ENCODE measurements at regions not wholly inside any gene's neighbourhood (a gene's known extent, or its start where the extent isn't known, plus 50 kb on each side); places are given as distances from the start of the nearest gene placed in this dataset.

DNA sequence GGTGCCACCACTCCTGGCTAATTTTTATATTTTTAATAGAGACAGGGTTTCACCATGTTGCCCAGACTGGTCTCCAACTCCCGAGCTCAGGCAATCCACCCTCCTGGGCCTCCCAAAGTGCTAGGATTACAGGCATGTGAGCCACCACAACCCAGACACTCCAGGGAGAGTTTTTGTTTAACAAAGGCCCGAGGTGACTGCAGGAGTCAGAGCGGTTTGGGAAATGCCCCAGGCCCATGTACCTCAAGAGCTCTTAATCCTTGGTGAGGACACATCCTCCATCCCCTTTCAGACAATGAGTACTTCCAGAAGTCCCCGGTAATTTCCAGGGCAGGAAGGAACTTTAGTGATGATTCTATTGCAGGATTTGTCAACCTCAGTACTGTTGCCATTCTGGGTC, 176.0 kb downstream of the ESRRB start:
- no peak for TF ChIP-seq CTCF (IDR thresholded peaks at IDR 0.05)
- H3K9me3 ChIP-seq: no peaks in the 10 kb centered on the region
- H3K27me3 ChIP-seq: no peaks in the 10 kb centered on the region
- intact Hi-C loops (cut with DNase I; ENCODE audit: low total_unique reads): no loop called here
- H3K4me1 ChIP-seq: no peaks in the 10 kb centered on the region
- no peak for DNase-seq
- H3K4me3 ChIP-seq: no peak overlapping the region
- H3K27ac ChIP-seq: no peak overlapping the region
- H3K36me3 ChIP-seq: no peaks in the 10 kb centered on the region

DNA sequence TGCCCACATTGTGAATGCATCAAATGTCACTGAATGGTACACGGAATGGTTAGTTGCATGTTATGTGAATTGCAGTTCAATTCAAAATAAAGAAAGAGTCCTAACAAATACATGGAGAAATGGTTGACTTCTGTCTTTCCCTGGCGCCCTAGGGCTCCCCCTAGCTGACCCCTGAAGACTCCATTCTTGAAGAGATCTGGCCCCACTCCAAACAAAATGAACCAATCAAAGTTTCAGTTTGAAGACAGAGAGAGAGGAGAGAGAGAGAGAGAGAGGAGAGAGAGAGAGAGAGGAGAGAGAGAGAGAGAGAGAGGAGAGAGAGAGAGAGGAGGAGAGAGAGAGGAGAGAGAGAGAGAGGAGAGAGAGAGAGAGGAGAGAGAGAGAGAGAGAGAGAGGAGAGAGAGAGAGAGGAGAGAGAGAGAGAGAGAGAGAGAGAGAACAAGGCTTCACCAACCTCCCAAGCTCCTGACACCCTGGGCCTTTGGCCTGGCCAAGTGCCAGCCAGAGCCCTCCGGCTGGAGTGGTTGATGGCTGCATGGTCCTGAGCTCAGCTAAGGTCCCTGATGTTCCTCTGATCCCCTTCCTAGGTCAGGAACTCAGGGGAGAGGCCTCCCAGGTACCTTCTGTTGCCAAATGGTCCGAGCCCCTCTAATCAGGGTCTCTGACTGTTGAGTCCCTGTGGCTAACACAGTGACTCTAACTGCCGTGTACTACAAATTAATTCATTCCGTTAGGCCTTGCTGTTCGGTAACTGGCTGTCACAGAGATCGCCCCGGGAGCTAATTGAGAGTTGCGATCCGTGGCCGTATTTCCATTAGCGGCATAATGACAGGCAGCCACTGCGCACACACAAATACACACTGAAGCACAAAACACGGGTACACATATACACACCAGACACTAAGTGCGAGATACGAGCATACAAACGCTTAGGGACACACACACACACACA, 188.8 kb downstream of the ESRRB start:
- no peak overlapping the region for H3K4me3 ChIP-seq
- intact Hi-C loops (cut with DNase I; ENCODE audit: low total_unique reads): no loop called here
- no peaks in the 10 kb centered on the region for H3K36me3 ChIP-seq
- no peak overlapping the region for H3K27ac ChIP-seq
- no peak for DNase-seq
- no peak for TF ChIP-seq CTCF (IDR thresholded peaks at IDR 0.05)
- no peak for TF ChIP-seq POLR2A (IDR thresholded peaks at IDR 0.05)
- H3K9me3 ChIP-seq: no peaks in the 10 kb centered on the region
- H3K27me3 ChIP-seq: no peaks in the 10 kb centered on the region
- H3K4me1 ChIP-seq: no peaks in the 10 kb centered on the region

DNA sequence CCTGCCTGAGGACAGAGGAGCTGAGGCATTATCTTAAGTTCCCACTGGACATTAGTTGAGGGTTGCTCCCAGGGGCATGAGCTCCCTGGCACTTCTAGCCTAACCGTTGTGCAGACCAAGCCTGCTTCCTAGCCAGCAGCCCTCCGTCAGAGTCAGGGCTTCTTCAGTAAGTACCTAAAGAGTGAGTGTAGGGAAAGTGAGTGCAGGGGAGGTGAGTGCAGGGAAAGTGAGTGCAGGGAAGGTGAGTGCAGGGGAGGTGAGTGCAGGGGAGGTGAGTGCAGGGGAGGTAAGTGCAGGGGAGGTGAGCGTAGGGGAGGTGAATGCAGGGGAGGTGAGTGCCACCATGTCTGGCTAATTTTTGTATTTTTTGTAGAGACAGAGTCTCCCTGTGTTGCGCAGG, 190.5 kb downstream of the ESRRB start:
- Histone ChIP-seq H3K27ac (no peak overlapping the region), H3K4me1 (no peaks in the 10 kb centered on the region), H3K36me3 (no peaks in the 10 kb centered on the region), H3K9me3 (no peaks in the 10 kb centered on the region), H3K4me3 (no peak overlapping the region), H3K27me3 (no peaks in the 10 kb centered on the region)
- intact Hi-C loops (cut with DNase I; ENCODE audit: low total_unique reads): no loop called here
- no peak for DNase-seq
- TF ChIP-seq CTCF (IDR thresholded peaks at IDR 0.05) (no peak), POLR2A (IDR thresholded peaks at IDR 0.05) (no peak)

- no peak for DNase-seq
- H3K27me3 ChIP-seq: no peaks in the 10 kb centered on the region
- intact Hi-C loops (cut with DNase I; ENCODE audit: low total_unique reads): no loop called here
- H3K36me3 ChIP-seq: no peaks in the 10 kb centered on the region
- TF ChIP-seq POLR2A (IDR thresholded peaks at IDR 0.05): no peak
- TF ChIP-seq CTCF (IDR thresholded peaks at IDR 0.05): no peak
- H3K9me3 ChIP-seq: no peaks in the 10 kb centered on the region
- no peak overlapping the region for H3K4me3 ChIP-seq
- no peaks in the 10 kb centered on the region for H3K4me1 ChIP-seq
- H3K27ac ChIP-seq: no peak overlapping the region
These were observed 186.7 kb upstream of the VASH1 start for GRCh38 chr14:76574416-76575095.

DNA sequence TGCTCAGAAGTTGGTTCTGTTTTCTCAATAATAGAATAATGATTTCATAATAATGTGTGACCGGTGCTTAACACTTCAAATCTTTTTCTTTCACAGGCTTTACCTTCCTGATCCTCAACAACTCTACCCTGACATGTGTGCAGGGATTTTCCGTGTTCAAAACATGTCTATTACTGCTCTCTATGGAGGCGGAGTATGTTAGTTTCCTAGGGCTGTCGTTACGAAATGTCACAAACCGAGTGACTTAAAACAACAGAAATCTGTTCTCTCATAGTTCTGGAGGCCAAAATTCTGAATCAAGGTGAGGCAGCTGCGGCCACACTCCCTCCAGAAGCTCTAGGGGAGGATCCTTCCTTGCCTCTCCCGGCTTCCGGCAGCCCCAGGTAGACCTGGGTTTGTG, 186.2 kb upstream of the VASH1 start:
- Histone ChIP-seq H3K4me3 (no peak overlapping the region), H3K4me1 (no peaks in the 10 kb centered on the region), H3K27ac (no peak overlapping the region), H3K36me3 (no peaks in the 10 kb centered on the region), H3K9me3 (no peaks in the 10 kb centered on the region), H3K27me3 (no peaks in the 10 kb centered on the region)
- intact Hi-C loops (cut with DNase I; ENCODE audit: low total_unique reads): no loop called here
- TF ChIP-seq POLR2A (IDR thresholded peaks at IDR 0.05) (no peak), CTCF (IDR thresholded peaks at IDR 0.05) (no peak)
- no peak for DNase-seq
